GM23248 (cell line): ENCODE measurements at regions not wholly inside any gene's neighbourhood (a gene's known extent, or its start where the extent isn't known, plus 50 kb on each side); places are given as distances from the start of the nearest gene placed in this dataset.
A peak's percentile ranks its signal among the peaks of the same experiment; 100 is the strongest.

ENCODE experiments used
- DNase-seq: peaks from one replicate; pipeline ENCODE4 v3.0.0-alpha.2; 2015
- H2AFZ ChIP-seq: fragments of 200-600 bp; sonication (generic); 2 replicates; pipeline ENCODE4 v1.6.1; 2016; ENCODE audit warnings: antibody characterized with exemption
- H3F3A ChIP-seq: fragments of 200-600 bp; sonication (generic); 2 replicates; pipeline ENCODE4 v1.6.1; 2016; ENCODE audit warnings: mild to moderate bottlenecking, antibody characterized with exemption, mixed run types; ENCODE audit not compliant: insufficient read depth
- H3K27ac ChIP-seq: fragments of 200-600 bp; sonication (generic); 2 replicates; pipeline ENCODE4 v1.5.1; 2016; ENCODE audit warnings: mild to moderate bottlenecking
- H3K27me3 ChIP-seq: fragments of 200-600 bp; sonication (generic); replicated peaks from 2 replicates; pipeline ENCODE4 v1.6.1; 2016; ENCODE audit warnings: mild to moderate bottlenecking; ENCODE audit not compliant: insufficient read depth
- H3K36me3 ChIP-seq: fragments of 200-600 bp; sonication (generic); 2 replicates; pipeline ENCODE4 v1.6.1; 2016; ENCODE audit warnings: low read depth, mild to moderate bottlenecking
- H3K4me1 ChIP-seq: fragments of 200-600 bp; sonication (generic); 2 replicates; pipeline ENCODE4 v1.6.1; 2016; ENCODE audit warnings: mild to moderate bottlenecking; ENCODE audit not compliant: insufficient read depth
- H3K4me2 ChIP-seq: fragments of 200-600 bp; sonication (generic); one replicate; pipeline ENCODE4 v1.6.1; 2016; ENCODE audit warnings: mild to moderate bottlenecking; ENCODE audit not compliant: unreplicated experiment
- H3K4me3 ChIP-seq: fragments of 200-600 bp; sonication (generic); 2 replicates; pipeline ENCODE4 v1.5.1; 2016; ENCODE audit warnings: mild to moderate bottlenecking
- H3K79me2 ChIP-seq: fragments of 200-600 bp; sonication (generic); 2 replicates; pipeline ENCODE4 v1.6.1; 2016; ENCODE audit warnings: mild to moderate bottlenecking; ENCODE audit not compliant: insufficient read depth
- H3K9ac ChIP-seq: fragments of 200-600 bp; sonication (generic); 2 replicates; pipeline ENCODE4 v1.6.1; 2016; ENCODE audit warnings: mild to moderate bottlenecking
- H3K9me2 ChIP-seq: fragments of 200-600 bp; sonication (generic); 2 replicates; pipeline ENCODE4 v1.6.1; 2016; ENCODE audit warnings: mixed run types, mild to moderate bottlenecking, moderate library complexity; ENCODE audit not compliant: insufficient read depth
- H3K9me3 ChIP-seq: fragments of 200-600 bp; sonication (generic); one replicate; pipeline ENCODE4 v1.6.1; 2017; ENCODE audit warnings: low read depth
- H4K20me1 ChIP-seq: fragments of 200-600 bp; sonication (generic); 2 replicates; pipeline ENCODE4 v1.6.0; 2016; ENCODE audit not compliant: insufficient read depth
- EZH2 ChIP-seq: fragments of 200-600 bp; sonication (generic); IDR thresholded peaks from 2 replicates; pipeline ENCODE4 v1.6.1; 2018; ENCODE audit warnings: antibody characterized with exemption, mild to moderate bottlenecking; ENCODE audit not compliant: insufficient read depth, poor library complexity, severe bottlenecking
- EZH2phosphoT487 ChIP-seq: fragments of 200-600 bp; sonication (generic); IDR thresholded peaks from 2 replicates; pipeline ENCODE4 v1.6.1; 2018; ENCODE audit warnings: antibody characterized with exemption, moderate library complexity, mild to moderate bottlenecking, low read depth; ENCODE audit not compliant: insufficient read depth
- WGBS, 2 experiments: methylation state at CpG; one replicate each; pipeline ENCODE4 v1.1.6; 2015 to 2017; ENCODE audit warnings: low lambda C conversion rate in 2 of 2, low coverage in 1 of 2; ENCODE audit errors: missing lambda C conversion rate in 2 of 2; 5-methylcytosine and 5-hydroxymethylcytosine counted together
- in situ Hi-C: fragments of 300-500 bp; cut with MboI; formaldehyde crosslinking; loops from 2 replicates; pipeline ENCODE4 v1.15.0; 2020

DNA sequence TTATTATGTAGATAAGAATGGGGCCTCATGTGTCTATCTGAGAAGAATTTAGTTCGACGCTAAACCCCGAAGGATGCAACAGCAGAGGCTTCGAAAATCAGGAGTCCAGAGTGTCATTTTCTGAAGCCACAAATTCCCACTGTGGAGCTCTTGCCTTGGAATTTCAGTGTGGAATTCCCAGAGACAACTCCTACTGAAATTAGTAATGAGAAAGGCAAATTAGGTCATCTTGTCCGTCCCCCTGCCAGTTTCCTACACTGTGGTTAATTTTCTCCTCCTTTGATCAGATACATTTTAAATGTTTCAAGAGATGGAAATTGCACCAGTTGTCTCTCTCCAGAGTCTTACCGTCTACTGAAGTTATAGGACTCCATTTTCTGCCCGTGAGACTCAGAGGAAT is 633.6 kb downstream of the BNC2 start:
- no peaks in the 10 kb centered on the region for H3K9me2 ChIP-seq
- H3K4me2 ChIP-seq = peak overlapping the region; percentile 56
- DNase-seq = peak; percentile 67
- H4K20me1 ChIP-seq = no peaks in the 10 kb centered on the region
- 0 out of 2 replicates have a peak overlapping the region, but pooled peaks have one; percentile 11 for H3K4me3 ChIP-seq
- in situ Hi-C loops = no loop called here
- H3K27ac ChIP-seq = peak overlapping the region; percentile 83
- H3K27me3 ChIP-seq = no peaks in the 10 kb centered on the region
- H3K79me2 ChIP-seq = no peaks in the 10 kb centered on the region
- TF ChIP-seq EZH2phosphoT487 = peak; percentile 91
- TF ChIP-seq EZH2 = no peak
- 7 to 10% methylated on average over 7 of the region's 7 CpGs for WGBS, 2 experiments
- peak overlapping the region; percentile 55 for H2AFZ ChIP-seq
- no peaks in the 10 kb centered on the region for H3K9me3 ChIP-seq
- peaks cover 20% of the 10 kb centered on the region for H3F3A ChIP-seq
- peak overlapping the region; percentile 65 for H3K9ac ChIP-seq
- no peaks in the 10 kb centered on the region for H3K36me3 ChIP-seq
- H3K4me1 ChIP-seq = peaks cover 32% of the 10 kb centered on the region

DNA sequence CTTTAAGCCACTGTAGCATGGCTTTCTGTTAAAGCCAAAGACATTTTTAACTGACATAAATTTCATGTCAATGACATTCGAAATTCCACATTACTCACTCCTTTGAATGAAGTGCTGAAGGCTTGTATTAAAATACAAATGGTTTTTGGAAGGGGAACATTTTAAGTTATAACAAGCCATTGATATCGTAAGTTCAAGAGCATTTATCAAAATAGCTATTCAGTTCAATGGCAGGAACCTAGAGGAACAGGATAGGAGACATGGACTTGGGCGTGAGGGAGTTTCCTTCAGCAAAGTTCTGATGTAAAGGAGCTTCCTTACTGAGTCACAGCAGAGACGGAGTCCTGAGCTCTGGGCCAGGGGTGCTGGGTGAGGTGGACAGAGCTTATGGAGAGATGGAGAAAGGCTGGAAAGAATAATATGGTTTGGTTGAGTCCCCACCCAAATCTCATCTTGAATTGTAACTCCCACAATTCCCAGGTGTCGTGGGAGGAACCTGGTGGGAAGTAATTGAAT is 631.8 kb downstream of the BNC2 start:
- Histone ChIP-seq H3K9me3 (no peaks in the 10 kb centered on the region), H2AFZ (no peak overlapping the region), H3K4me2 (no peak overlapping the region), H3K4me1 (peaks cover 32% of the 10 kb centered on the region), H3K9me2 (no peaks in the 10 kb centered on the region), H3K27ac (no peak overlapping the region), H3K79me2 (no peaks in the 10 kb centered on the region), H4K20me1 (no peaks in the 10 kb centered on the region), H3F3A (peaks cover 20% of the 10 kb centered on the region), H3K27me3 (no peaks in the 10 kb centered on the region), H3K36me3 (no peaks in the 10 kb centered on the region), H3K4me3 (no peak overlapping the region), H3K9ac (no peak overlapping the region)
- in situ Hi-C loops = no loop called here
- DNase-seq = no peak
- 95 to 99% methylated on average over 5 of the region's 5 CpGs for WGBS, 2 experiments
- no peak for TF ChIP-seq EZH2
- TF ChIP-seq EZH2phosphoT487 = no peak

DNA sequence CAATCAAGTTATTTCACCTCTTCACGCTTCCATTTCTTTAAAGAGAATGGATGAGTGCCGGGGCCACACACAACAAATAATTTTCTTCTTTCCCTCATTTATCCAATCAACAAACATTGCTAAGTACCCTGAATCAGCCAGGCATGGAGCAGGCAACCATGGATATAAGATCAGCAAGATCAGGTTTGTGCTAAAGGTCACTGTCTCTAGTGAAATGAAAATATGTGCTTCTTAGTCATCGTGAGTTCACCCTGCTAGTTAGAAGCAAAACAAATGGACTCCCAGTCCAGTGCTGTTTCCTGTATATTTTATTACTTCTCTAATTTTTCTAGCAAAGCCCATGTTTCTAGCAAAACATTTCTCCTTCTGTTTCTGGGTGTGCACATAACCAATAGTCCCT is 629.2 kb downstream of the BNC2 start:
- no peaks in the 10 kb centered on the region for H3K9me3 ChIP-seq
- peak; percentile 51 for DNase-seq
- no peak overlapping the region for H2AFZ ChIP-seq
- H3K9ac ChIP-seq = no peak overlapping the region
- H3K4me3 ChIP-seq = no peak overlapping the region
- no peaks in the 10 kb centered on the region for H4K20me1 ChIP-seq
- peaks cover 40% of the 10 kb centered on the region for H3K4me1 ChIP-seq
- no peak for TF ChIP-seq EZH2phosphoT487
- no peak for TF ChIP-seq EZH2
- H3K79me2 ChIP-seq = no peaks in the 10 kb centered on the region
- peak overlapping the region; percentile 26; the same call in 1 of the 2 replicates for H3K27ac ChIP-seq
- no peaks in the 10 kb centered on the region for H3K9me2 ChIP-seq
- peaks cover 35% of the 10 kb centered on the region for H3F3A ChIP-seq
- peak overlapping the region; percentile 47 for H3K4me2 ChIP-seq
- no peaks in the 10 kb centered on the region for H3K27me3 ChIP-seq
- in situ Hi-C loops = no loop called here
- no peaks in the 10 kb centered on the region for H3K36me3 ChIP-seq
- 63 to 66% methylated on average over 3 of the region's 3 CpGs for WGBS, 2 experiments

DNA sequence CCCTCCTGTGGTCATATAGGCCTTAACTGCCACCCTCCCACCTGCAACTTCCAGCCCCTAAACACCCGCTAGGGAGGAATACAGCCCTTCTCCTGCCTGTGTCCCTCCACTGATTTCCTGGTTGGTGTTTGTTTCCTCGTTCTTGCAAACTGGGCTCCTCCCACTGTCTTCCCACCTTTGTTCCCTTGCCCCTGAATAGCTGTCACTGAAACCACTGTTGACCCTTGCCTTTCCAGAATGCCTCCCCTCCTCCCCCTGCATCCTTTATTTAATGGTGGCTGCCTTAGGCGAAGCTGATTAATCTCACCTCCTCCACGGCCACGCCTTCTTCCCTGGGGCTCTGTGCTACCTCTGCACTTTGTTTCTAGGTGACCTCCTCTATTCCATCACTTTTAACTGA is 626.7 kb downstream of the BNC2 start:
- Histone ChIP-seq H3K4me3 (no peak overlapping the region), H3K27ac (no peak overlapping the region), H2AFZ (no peak overlapping the region), H3K79me2 (no peaks in the 10 kb centered on the region), H3K9me3 (no peaks in the 10 kb centered on the region), H3K4me1 (peaks cover 49% of the 10 kb centered on the region), H4K20me1 (no peaks in the 10 kb centered on the region), H3F3A (peaks cover 42% of the 10 kb centered on the region), H3K27me3 (no peaks in the 10 kb centered on the region), H3K9me2 (no peaks in the 10 kb centered on the region), H3K9ac (no peak overlapping the region), H3K36me3 (no peaks in the 10 kb centered on the region), H3K4me2 (no peak overlapping the region)
- TF ChIP-seq EZH2phosphoT487 = no peak
- no peak for TF ChIP-seq EZH2
- WGBS, 2 experiments = 98 to 100% methylated on average over 5 of the region's 5 CpGs
- in situ Hi-C loops = no loop called here
- no peak for DNase-seq
